ENCODE measurements at regions not wholly inside any gene's neighbourhood (a gene's known extent, or its start where the extent isn't known, plus 50 kb on each side); places are given as distances from the start of the nearest gene placed in this dataset.
A peak's percentile ranks its signal among the peaks of the same experiment; 100 is the strongest.

DNA sequence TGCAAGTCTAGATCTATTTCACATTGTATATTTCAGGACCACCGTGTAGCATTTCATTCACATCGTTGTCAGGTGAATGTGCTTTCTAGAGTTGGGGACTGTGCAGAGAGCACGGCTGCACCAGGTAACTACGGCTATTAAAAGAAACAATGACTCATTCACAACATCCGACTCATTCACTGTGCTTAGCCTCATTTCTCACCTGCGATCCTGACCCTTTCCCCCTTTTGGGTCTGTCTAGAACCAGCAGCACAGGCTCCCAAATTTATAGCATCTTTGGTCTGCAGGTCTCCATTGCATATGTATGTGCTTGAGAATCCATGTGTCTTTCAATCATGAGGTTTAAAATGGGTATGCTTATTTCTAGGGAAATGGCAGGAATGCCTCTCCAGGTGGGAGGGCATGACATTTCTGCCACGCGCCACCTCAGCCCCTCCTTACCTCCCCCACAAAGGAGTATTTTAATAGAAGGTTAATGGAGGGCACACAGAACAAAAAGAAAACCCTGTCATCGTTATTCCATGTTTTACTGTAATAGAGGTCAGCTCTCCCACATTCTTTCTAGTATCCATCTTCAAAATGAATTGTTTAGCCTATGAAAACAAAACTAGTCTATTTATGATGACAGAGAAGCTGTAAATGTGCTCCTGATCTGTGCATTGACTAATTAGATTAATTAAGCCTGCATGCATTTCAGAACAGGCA lies 246.7 kb upstream of the EPHA4 start:
- peak in 1 of 2 experiments; percentile 20 for DNase-seq

DNA sequence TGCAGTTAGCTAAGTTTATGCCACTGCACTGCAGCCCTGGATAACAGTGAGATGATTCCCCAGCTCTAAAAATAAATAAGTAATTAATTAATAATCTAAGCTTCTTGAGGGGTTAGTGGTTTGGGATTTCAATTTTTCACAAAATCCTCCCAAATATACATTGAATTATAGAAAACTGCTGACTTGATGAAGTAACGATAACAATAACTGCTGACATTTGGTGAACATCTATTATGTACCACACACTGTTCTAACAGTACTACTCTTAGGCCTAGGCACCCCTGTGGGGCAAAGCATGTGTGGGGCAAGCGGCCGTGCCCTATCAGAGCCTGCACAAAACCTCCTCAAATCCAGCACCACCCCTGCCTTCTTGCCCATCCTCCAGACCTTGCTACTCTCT lies 245.8 kb upstream of the EPHA4 start:
- no peak for DNase-seq

DNA sequence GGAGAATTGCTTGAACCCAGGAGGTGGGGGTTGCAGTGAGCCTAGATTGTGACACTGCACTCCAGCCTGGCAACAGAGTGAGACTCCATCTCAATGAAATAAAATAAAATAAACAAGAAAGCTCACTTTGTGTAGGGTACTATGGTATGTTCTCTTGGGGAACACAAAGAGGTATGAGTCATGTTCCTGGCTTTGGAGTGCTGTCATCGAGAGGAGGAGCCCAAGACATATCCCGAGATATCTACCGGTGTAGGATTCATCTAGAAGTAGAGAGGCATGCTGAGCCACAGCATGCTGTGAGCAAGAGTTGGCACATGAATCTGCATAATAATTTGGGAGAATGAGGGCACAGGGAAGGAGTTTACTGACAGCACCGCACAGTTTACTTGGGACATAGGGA lies 244.9 kb upstream of the EPHA4 start:
- DNase-seq: no peak

DNA sequence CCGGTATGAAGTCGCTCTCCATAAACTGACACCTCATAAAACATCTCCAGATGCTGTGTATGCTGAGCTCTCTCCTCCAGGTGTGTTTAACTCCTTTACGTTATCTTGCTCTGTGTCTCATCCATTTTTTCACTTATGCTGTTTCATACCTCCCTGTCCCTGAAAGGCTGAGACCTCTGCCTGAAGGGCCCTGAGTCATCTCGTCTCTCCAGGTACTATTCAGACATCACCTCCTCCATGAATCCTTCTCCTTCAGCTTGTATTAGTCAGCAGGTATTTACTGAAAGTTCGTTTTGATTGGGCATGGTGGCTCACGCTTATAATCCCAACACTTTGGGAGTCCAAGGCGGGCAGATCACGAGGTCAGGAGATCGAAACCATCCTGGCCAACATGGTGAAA lies 244.5 kb upstream of the EPHA4 start:
- no peak for DNase-seq

DNA sequence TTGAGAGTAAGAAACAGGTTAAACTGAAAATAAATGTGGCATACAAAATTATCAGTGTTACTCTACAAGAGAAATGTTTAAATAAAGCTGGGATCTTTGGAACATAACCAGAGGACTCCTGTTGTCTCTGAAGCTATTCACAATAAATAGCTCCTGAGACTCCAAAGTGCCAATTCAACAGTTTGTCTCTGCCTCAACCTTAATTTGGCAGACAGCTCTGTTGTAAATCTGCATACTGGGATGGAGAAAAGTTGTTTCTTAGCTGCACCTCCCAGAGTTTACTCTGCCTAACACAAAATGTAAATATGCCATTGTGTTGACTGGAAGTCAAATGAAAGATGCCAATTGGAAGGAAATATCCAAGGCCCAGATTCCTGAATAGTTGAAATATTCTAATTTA lies 238.5 kb upstream of the EPHA4 start:
- no peak for DNase-seq

DNA sequence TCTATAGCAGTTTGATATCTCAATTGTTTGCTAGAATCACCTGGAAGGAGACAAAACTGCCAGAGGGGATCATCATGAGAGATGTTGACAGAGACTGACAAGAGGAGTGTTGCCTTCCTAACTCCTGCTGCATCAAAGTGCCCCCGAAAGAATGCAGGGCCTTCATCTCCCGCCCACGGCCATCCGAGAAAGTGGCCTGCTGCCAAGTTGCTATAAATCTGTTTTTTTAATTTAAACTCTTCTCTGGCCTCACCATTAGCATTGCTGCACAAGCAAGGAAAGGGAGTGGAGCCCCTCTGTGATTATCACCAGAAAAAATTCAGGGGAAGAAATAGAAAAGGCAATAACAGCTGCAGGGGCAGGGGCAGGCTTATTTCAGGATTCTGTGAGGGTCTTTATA lies 238.1 kb upstream of the EPHA4 start:
- no peak for DNase-seq

DNA sequence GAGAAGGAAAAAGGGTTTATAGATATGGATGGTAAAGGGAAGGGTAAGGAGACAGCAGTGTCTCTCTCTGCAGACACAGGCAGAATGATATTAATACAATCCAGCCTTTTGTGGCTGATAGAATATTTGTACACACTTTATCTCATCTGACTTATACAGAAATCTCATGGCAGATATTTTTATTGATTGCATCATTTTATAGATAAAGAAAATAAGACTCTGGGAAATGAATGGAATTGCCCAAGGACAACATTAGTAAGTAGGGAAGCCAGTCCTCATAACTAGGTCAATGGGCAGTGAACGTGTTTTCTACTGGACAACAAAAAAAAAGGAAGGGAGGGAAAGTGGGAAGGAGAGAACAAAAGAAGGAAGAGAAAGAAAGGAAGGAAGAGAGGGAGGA lies 236.4 kb upstream of the EPHA4 start:
- no peak for DNase-seq

DNA sequence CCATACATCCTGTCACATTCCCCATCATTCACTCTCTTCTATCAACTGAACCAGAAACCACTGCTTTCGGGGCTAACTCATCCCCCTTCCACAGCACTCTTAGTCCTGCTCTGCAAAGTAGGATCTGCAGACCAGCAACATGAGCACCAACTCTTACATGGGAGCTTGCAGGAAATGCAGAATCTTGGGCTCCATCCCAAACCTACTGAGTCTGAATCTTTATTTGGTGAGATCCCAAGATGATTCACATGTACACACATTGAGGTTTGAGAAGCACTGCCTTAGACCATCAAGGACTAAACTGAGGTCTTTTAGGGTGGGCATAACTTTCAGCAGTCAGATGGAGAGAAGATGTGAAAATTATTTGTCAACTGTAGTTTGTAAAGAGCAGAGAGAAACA lies 235.6 kb upstream of the EPHA4 start:
- no peak for DNase-seq

DNA sequence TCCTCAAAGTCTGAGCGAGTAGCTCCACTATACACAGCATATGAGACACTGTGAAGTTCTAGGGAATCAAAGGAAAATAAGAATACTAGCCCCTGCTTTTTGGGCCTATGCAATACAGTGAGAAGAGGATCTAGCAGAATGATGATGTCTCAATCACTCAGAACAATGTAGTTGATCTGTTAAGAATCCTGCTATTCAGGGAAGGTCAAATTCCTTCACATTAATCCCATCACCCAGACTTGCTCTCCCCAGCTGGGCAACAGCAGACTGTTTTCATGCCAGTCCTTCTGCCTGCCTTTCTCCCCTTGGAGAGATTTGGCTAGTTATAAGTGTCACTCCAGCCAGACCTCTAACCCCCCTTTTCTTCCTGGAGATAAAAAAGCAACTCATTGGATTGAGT lies 230.0 kb upstream of the EPHA4 start:
- no peak for DNase-seq

DNA sequence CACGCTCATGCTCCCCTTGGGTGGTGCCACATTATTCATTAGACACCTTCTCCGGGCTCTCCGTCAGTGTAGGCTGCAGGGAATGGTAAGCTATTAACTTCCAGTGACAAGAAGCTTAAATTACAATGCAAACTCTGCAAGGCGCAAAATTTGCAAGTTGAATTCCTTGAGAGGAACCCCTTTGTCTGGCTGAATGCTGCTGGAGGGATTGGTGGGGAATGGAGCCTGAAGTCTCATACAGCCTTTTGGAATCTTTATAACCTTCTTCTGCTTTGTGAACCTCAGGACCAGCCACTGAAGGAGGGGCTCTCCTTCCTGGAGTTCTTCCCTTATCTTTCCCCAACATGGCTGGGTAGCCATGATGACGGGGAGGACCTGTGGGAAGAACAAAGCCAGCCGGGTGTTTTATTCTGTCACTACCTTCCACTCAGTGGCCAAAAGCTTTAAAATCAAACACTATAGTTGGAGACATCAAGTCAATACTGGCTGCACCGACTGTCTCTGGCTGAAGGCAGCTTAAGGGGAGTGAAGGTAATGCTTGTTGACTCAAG lies 220.9 kb upstream of the EPHA4 start:
- no peak for DNase-seq

DNA sequence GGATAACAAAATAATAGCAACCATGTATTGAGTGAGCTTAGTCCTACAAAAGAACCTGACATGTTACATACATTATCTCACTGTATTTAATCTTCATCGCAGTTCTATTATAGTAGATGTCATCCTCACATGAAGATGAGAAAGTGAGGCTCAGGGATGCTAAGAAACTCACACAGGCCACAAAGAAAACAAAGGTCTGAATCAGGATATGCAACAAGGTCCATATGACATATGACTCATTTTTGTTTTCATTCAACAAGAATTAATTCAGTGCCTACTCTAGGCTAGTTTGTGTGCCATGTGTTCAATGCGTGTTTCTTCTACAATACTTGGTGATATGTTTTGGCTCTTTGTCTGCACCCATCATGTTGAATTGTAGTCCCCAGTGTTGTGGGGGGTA lies 219.7 kb upstream of the EPHA4 start:
- no peak for DNase-seq

DNA sequence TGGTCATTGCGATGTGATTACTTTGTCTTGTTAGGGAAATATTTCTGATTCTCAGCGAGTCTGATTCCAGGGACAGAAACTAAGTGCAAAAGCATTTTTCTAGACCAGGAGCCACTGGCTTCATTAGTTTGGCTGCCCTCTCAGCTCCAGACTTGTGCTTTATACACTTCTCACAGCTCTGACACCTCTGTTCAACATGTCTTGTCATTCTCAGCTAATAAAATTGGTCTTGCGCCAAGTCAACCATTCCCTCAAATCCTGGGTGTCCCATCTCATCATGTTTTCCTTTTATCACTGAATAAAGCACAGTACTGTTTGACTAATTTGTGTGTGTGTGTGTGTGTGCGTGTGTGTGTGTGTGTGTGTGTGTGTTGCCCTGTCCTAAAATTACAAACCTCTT lies 215.5 kb upstream of the EPHA4 start:
- DNase-seq: no peak

DNA sequence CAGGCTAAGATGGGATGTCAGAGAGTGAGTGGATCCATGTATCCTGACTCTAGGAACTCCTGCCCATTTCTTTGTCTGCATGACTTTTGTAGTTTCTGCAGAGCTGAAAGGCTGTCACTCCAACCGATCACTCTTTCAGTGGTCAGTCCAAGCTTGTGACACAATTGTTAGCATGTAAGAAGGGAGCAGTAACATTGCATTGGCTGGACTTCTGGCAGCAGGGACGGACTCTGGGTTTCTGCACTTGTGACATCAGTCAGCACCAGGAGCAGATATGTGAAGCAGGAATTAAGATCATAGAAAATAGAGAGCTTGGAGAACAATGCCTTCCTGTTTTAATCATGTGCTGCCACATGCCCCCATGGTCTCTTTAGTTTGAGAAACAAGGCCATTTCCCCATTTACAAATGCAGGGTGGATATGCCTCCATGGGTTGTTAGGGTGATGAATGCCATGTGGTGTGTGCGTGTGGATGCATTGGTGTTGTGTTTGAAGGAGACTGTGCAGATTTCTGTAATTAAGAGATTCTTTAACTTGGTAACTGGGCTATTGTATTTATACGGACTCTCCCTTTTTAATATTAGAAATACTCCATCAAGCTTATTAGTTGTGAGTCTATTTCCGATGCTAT lies 214.3 kb upstream of the EPHA4 start:
- DNase-seq: no peak

DNA sequence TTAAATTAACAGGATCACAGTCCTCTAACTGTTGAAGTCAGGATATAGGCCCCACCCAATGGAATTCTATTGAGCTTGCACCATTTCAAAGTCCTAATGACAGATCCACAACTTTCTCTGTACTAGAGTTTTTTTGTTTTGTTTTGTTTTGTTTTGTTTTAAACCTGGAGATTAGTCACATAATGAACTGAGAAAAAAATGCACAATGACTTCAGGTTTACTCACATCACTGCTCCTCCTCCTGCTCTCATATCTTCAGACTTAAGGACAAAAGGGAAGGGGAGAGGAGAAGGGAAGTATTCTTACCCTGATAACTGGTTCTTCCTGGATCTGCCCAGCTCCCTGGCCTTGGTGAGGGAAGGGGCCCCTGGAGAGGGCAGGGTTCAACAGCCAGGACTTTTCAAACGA lies 208.2 kb upstream of the EPHA4 start:
- no peak for DNase-seq

DNA sequence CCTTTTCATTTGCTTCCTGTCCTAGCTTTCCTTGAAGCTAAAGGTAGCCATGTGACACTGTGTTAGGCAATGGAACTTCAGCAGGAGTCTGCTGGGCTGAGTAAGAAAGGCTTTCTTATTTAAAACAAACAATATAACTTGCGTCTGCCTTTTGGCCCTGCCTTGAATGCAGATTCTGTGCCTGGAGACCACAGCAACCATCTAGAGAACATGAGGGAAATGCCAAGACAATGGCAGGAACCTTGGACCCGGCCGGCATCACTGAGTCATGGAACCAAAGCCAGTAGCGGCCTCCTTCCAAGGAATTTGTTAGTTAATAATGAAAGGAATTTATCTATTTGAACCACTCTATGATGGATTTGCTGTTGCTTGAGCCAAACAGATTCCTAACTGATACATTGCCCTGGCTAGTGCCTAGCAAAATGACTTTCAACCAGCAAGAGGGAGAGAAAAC lies 207.5 kb upstream of the EPHA4 start:
- DNase-seq: no peak

DNA sequence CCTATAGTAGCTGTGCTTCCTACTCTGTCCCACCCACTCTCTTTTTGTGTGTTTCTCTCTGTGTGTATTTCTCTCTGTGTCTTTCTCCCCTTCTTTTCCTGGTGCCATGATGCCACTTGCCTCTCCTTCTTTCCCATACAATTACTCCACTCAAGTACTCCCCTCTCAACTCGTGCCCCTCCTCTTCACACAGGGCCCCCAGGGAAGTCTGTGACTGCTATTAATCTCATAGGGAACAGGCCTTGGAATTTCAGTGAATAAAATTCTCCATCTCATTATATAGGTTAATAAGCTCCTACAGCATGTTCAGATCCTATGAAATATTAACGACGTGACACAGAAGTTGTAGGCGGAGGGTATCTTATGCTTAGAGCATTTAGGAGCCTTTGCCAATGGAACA lies 205.9 kb upstream of the EPHA4 start:
- no peak for DNase-seq

DNA sequence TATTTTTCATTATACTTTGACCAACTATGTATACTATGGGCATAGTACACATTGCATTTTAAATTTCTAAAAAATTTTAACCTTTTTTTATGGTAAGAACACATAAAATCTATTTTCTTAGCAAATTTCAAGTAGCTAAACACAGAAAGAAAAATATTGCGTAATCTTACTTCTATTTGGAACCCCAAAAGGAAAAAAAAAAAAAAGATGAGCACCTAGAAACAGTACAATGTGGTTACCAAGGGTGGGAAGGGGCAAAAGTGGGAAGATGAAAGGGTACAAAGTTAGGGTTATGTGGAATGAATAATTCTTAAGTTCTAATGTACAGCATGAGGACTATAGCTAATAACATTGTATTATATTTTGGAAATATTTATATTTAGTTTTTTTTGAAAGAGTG lies 205.0 kb upstream of the EPHA4 start:
- no peak for DNase-seq

DNA sequence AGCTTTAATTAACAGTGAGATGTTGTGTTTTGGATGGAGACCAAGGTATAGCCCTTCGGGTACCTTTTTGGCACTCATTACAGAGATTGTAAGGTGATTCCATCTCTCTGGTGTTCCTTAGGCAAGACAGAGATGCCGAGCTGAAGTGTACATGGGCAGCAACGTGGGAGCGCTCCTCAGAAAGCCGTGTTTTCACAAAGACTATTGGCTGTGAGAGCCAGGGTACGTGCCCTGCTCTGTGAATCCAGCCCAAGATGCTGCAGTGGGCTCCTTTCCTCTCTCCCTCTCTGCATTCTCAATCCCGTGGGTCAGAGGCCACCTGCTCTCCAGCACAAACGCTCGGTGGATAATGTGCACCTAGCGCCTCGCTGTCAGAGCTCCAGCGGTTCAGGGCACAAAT lies 203.0 kb upstream of the EPHA4 start:
- no peak for DNase-seq

DNA sequence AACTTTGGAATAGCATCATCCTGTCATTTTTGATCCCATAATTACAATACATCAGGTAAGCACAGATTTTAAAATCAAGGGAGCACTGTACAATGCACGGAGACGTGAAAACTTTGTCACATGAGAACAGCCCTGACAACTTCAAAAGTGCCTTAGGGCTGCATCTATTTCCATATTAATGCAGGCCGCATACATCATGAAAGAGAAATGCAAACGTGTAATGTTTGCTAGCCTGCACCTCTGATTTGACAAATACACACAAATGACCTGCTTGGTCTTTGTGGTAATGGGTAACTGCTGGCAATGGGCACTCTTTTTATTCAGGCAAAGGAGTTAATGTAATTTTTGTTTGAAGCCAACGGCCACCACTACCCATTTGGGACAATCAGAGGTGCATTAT lies 202.0 kb upstream of the EPHA4 start:
- DNase-seq: no peak

DNA sequence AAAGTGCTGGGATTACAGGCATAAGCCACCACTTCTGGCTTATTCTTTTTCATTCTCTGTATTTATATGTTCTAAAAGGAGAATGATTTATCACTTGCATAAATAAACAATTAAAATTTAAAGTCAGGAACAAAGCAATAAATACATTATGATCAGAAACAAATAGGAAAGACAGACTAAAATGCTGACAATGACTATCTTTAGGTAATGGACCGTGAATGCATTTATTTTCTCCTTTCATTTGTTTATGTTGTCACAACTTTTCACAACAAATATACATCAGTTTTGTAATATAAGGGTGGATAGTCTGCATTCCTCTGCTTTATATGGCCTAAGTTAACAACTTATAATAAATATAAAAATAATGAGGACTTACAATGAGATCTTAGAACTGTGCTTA lies 199.2 kb upstream of the EPHA4 start:
- DNase-seq: no peak

DNA sequence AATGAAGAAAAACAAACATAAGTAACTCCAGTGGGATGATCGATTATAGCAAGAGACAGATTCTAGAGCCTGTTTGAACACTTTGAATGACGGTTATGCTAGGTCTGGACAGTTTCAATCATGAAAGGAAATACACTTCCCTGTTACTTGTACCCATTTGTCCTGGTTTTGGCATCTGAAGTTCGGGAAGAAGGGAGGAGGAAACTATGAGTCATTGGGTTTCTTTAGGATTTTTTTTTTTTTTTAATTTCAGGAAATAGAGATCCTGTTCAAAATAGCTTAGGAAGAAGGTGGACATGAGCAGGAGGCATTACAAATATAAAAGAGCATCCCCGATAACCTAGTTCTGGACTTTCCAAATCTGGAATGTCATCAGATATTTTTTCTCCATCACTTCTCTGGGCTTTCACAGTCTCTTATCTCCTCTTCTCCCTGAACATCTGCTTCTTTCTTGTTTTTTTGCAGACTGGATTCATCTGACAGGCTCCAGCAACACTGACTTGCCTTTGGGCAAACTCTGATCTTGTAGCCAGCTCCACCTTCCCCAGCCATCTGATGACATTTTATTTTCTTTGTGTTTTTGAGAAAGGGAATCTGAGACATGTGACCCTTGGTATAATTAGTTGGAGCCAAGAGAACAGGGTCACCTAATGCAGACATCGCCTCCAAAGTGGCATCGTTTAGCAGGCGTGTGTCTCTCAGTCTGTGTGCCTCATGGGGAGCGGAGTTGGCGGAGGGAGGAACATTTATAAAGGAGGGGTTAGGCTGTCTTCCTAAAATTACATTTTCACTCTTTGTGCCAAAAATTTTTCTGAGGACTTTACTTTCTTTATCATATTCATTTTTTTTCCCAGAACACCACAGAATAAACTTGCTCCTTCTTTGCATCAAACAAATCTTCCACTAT lies 195.3 kb upstream of the EPHA4 start:
- DNase-seq: no peak

DNA sequence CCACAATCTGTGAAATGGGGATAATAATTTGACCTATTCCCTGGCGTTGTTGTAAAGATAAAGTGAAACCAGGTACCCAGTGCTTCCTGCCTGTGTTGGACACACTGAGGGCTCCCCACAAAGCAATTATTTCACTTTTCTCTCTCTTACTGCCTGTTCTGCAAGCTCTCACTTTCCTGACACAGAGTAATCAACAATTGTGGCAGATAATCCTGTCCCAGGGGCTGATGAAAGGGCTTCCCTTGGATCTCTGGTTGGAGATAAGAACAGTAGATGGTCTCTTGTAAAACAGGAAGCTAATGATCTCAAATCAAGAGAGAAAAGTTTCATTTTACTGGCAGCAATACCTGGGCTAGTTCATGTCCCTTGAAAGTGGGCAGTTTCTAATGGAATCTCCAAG lies 190.4 kb upstream of the EPHA4 start:
- no peak for DNase-seq

DNA sequence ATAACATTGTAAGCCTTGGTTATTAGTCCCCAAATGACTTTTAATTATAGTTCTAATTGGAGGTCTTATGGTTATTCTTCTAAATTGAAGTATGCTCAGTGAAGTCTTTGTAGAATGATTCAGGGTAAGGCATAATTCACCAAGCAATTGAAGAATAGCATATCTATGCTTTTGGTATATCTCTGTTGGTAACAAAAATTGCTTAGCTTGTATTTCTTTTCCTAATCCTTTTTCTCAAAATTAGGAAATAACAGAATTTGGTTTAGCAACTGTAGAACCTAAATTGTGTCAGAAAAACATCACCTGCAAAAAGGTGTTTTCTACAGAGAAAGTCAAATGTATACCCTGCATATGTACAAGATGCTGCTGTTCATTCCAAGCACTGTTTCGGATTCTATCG lies 189.2 kb upstream of the EPHA4 start:
- DNase-seq: no peak

DNA sequence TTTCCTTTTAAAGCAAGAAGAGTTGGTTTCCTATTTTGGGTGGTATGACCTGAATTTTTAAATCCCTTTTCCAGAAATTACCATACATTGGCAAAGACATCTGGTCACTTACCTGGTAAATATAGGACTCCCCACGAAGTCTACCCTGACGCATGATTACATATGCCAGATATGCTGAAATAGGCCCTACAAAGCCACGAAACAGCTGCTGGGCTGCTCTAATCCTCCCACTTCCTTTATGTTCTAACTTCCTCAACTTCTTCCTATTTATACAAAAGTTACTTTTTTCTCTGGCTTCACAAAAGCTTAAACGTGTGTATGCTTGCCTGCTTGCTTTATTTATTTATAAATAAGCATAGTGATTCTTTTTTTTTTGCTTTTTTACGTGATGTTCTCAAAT lies 186.0 kb upstream of the EPHA4 start:
- no peak for DNase-seq
